Activated CD8-positive, alpha-beta memory T cell treated with anti-CD3 and anti-CD28 coated beads for 1 hour (primary cell): ENCODE measurements at regions not wholly inside any gene's neighbourhood (a gene's known extent, or its start where the extent isn't known, plus 50 kb on each side); places are given as distances from the start of the nearest gene placed in this dataset.

Experiments
- DNase-seq, 2 donors: peaks; one replicate each; pipeline ENCODE4 v3.0.0-alpha.2; 2020; ENCODE audit warnings: low read depth in 1 of 2; ENCODE audit errors: extremely low read depth in 1 of 2

DNA sequence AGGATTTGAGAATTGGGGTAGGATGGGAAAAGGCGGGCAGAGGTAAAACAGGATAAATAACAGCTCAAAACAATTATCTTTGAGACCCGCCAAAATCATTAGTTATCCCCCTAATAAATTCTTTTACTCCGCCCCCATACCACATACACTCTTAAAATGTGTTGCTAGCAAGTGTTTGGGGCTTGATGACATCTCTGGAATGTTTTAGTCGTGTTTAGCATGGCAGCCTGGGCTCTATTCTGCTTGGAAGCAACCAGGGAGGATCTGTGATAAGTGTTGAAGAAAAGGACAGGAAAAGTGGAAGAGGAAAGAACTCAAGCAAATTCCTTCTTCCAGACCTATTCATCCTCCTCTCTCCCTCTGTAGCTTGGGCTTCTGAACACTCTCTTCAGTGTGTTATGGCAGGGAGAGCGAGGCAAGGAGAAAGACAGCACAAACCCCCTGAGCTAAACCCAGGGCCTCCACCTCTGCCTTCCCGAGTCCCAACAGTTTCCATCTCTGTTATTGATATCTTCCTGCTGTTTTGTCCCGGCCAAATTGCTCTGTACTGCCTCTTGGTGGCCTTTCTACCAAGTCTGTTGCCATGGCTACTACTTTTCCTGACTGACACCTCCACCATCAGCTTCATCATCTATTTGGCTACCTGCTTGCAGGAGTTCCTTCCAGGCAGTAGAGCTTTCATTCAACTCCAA lies 135.8 kb downstream of the RPL22L1 start:
- no peak for DNase-seq

DNA sequence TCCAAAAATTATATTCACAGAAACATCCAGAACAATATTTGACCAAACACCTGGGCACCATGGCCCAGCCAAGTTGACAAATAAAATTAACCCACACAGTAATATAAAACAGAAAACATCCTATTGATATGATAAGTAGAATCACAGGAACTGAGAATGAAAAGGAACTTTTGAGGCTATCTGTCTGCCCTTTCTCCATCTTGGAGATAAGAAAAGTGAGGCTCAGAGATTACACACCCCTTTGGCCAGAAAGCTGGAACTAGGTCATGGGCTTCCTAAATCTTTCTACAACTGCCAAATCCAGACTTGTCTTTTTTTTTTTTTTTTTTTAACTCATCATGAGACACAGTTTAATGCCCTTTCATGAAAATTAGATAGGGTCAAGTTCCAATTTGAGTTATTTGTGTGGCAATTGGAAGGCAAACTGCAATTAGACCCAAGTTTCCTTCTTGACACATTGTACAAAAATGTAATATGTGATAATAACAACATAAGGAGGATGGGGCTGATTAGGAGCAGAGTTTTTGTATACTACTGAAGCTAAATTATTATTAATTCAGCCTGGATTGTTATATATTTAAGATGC lies 137.2 kb downstream of the RPL22L1 start:
- no peak for DNase-seq

DNA sequence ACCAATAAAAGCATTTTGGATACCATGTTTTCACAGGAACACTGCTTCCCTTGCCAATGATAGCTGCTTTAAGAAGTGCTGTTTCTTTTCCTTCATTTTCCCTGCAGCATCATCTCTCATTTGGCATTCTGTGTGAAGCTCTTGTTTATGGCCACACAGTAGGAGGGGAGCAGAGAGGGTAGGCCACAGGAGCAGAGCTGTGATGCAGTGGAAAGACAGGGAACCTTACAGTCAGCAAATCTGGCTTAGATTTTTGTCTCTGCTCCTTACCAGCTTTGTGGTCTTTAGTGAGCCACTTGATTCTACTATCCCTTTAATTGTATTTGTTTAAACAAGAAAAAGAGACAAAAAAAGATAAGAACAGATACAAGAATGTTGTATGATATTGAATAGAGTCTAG lies 138.7 kb downstream of the RPL22L1 start:
- no peak for DNase-seq

DNA sequence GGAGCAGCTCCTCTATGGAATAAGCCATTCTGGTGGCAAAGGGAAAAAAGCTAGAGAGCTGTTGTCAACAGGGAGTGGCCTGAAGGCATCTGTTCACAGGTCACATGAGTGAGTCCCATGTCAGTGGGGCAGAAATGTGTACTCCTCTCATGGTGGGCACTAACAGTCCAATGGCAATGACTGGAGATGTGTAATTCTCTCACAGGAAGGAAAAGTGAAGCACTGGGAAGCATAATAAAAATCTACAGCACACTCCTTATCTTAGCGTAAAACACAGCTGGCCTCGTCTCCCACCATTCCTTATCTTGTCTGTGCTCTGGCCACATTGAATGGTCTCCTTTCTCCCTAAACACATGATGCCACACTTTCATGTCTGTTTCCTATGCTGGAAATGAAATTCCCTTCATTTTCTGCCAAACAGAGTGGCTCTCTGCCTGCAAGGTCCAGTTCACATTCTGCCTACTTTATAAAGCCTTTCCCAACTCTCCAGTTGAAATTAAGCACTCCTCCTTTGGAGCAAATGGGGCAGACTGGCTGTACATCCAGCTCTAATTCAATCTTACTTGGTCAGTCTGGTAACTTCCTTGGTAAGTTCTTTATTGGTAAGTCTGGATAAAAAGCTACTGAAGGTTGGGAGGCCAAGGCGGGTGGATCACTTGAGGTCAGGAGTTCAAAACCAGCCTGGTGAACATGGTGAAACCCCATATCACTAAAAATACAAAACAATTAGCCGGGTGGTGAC lies 139.8 kb downstream of the RPL22L1 start:
- DNase-seq = no peak

DNA sequence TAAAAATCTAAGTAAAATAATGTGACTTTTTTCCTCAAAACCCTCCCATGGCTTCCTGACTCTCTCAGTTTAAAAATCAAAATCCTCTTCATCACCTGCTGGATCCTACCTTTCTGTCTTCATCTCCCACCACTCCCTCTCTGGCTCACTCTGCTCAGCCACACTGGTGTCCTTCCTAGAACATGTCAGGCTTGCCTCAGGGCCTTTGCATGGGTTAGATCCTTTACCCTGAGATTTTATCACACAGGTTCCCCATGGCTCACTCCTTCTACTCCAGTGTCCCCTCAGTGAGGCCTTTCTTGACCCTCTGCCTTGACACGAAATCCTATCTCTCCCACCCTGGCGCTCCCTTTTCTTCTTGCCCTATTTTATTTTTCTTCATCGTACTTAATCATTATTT lies 141.8 kb downstream of the RPL22L1 start:
- DNase-seq = no peak

DNA sequence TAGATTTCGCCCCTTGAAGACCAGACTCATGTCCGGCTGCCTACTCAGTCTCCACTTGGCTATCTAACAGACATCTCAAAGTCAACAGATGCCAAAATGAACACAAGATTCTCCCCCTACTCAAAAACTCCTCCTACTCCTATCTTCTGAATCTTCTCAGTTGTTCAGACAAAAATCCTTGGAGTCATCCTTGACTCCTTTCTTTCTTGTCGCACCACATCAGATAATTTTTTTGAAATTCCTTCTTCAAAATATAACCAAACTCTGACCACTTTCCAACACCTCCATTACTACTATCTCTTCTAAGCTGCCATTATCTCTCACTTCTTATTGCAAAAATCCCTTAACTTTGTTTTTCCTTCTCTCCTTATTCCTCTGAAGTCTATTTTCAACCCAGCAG lies 141.9 kb upstream of the SLC7A14 start:
- no peak for DNase-seq

DNA sequence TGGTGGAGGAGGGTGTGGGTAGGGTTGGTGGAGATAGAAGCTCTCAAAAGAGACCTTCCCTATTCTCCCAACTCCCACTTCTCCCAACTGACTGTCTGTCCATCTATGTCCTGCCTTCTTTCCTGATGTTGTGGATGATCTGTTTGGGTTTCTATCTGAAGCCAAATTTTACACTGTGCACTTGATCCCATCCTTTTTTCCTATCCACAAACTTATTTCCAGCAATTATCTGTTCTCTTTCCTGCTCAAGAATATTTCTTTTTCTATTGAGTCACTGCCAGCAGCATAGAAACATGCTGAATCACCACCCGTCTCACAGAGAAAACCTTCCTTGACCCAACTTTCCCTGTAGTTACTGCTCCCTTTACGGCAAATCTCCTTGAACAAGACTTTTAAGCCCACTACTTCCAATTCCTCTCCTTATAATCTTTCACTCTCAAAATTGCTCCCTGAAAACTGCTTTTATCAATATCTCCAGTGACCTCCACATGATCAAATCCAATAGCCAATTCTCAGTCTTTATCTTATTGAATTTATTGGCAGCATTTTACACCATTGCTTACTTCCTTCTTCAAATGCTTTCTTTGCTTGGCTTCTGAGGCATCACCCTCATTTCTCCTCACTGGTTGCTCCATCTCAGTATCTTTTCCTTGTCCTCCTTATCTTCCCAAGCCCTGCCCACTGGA lies 141.2 kb upstream of the SLC7A14 start:
- DNase-seq = no peak

DNA sequence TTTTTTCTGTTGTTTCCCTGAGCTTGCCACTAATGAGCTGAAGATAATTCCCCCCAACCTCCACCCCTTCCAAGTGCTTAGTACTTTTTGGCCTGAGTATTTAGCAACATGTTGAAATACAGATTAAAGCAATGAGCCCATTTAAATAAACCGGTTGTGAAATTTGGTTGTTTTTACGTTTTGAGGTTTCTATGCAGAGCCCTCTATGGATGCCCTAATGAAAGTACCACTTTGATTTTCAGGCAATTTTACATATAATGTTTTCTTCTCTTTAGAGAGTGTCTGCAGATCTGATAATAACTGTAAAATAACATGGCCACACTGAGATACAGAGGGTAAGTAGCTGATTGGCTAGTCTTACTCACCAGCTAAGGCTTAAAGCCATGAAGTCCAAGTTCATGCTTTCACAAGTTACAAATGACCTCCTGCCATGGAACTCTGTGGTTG lies 139.4 kb upstream of the SLC7A14 start:
- DNase-seq = no peak

DNA sequence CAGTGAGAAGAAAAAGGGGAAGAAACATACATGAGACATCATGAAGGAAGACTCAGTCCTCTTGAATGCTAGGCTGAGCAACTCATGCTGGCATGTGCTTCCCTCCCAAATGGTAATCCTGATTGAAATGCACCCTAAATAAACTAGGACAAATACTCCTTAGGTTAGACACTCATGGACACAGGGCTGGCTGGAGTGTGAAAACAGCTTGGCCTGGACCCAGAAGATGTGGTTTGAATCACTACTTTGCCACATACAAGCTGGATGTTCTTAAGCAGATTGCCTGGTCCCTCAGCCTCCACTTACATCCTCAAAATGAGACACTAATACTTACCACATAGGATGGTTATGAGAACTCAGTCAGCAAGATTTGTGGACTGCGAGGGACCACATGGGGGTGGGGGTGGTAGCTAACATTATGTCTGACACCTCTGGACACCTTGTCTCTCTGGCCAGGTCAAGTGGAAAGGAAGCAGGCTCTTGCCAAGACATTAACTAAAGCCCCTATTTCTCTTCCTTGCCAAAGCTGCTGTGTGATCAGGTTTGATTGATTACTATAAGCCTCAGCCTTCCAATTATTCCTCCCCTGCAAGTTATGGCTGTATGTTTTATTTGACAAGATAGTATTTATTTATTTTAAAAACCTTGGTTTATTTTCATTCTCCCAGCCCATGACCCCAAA lies 138.9 kb upstream of the SLC7A14 start:
- DNase-seq = no peak

DNA sequence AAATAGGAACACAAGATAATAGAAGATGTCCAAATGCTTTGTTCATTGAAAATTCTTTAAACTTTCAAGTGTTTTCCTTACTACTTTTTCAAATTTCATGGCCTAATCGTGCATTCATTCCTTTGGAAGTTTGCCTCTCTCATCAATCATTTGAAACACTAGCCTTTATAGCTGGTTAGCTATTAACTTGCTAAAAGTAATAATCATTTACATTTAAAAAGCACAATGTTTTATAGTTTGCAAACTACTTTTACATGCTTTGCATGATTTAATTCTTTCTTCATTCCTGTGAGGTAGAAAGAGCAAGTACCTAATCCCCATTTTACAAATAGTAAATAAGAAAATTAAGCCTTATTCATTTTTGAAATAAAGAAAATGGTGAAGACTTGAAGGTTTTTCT lies 137.4 kb upstream of the SLC7A14 start:
- no peak for DNase-seq

DNA sequence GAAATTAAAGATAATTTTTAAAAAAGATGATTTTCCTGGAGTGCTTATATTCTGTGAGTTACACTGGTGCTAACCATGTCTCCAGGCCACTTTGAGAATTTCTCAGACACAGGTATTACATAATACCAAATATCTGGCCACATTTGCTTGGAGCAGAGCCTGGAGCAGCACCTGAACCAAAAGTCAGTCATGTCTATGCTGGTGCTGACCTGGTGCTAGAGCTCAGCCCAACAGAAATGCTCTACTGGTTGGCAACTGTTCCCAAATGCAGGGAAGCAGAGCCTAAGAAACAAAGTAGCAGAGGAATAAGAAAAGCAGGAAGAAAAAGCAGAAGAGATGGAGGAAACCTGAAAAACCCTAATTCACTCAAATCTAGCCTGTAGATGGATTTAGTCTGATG lies 135.7 kb upstream of the SLC7A14 start:
- no peak for DNase-seq

DNA sequence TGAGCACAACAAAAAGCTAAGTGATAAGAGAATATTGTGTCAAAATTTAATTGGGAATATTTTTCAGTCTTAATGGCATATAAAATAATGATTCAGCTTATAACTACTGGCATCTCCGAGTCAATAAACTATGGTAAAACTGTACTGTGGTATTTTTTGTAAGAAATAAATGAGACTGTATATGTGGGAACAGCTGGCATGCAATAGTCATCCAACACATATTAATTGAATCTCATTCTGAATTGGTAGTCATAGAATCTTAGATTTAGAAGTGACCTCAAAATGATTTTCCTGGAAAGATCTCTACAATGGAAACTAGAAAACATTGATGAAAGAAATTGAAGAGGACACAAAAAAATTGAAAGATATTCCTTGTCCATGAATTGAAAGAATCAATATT lies 133.4 kb upstream of the SLC7A14 start:
- no peak for DNase-seq

DNA sequence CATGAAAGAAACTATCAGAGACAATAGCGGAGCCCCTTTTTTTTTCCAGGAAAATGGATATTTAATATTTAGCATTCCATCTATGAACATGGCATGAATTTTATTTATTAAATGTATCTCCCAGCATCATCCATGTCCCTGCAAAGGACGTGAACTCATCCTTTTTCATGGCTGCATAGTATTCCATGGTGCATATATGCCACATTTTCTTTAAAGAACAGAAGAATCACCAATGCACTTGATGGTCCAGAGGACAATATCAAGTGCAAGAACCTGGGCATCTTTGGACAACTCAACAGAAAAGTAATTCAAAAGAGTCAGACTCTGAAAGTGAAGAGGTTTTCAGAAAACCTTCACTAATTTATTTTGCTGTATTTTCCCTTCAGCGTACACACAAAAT lies 133.0 kb upstream of the SLC7A14 start:
- no peak for DNase-seq

DNA sequence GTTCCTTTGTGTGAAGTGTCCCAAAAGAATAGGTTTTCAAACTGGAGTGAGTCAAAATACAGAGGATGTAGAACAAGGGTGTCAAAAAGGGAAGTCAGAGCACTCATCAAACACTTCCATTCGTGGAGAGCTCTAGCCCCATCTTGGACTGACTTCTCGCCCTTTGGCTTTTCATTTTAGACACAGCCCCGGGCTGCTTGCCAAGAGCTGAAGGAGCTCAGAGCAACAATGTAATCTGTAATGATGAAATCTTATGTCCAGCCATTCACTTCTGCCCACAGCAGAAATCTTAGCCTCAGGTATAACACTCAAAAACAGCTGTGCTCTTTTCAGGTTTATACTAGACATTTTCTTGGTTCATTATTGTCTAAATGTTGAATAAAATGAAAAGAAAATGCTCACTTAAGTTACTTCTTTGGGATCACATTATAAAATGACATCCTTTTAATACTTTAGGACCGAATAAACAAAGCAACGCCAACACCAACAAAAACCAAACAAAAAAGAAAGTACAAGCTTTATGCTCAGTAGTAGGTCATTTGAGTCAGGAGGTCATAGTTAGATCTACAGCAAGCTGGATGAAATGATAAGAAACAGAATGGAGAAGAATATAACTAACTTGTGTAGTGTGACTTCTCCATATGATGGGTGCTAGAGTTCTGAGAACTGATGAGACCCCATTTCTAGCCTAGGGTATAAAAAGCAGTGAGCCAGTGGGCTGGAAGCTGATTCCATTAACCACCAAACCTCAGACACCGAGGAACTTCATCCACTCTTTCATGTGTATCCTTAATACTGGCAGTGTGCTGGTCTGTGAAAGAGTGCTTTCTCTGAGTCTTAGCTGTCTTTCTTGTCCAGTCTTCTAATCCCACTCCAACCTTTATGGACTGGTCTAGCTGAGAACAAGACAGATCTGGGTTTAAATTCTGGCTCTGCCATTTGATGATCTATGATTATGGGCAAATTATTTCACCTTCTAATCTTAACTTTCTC lies 131.8 kb upstream of the SLC7A14 start:
- DNase-seq = no peak

DNA sequence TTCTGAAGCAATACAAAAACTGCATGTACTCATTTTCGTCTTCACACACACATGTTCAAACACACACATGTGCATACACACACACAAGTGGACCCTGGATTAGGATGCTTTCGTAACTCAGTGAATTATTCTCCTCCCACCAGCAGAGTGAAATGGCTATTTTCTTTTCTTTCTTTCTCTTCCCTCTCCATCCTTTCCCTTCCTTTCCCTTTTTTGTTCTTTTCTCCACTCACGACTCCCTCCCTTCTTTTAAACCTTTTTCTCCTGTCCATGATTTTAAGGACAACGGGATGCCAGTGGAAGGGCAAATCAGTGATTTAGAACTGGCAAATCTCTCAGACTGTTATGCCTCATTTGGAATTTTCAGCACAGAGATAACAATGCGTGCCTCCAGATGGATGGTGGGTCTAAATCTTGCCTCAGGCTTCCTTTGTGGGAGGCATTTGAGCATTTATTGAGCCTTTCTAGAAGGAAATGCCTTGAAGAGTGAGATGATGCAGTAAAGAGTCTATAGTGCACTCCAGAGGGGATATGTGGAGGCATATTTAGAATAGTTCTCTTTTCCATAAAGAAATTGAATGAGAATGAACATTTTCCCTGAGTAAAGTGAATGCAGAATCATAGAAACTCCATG lies 130.4 kb upstream of the SLC7A14 start:
- no peak for DNase-seq

DNA sequence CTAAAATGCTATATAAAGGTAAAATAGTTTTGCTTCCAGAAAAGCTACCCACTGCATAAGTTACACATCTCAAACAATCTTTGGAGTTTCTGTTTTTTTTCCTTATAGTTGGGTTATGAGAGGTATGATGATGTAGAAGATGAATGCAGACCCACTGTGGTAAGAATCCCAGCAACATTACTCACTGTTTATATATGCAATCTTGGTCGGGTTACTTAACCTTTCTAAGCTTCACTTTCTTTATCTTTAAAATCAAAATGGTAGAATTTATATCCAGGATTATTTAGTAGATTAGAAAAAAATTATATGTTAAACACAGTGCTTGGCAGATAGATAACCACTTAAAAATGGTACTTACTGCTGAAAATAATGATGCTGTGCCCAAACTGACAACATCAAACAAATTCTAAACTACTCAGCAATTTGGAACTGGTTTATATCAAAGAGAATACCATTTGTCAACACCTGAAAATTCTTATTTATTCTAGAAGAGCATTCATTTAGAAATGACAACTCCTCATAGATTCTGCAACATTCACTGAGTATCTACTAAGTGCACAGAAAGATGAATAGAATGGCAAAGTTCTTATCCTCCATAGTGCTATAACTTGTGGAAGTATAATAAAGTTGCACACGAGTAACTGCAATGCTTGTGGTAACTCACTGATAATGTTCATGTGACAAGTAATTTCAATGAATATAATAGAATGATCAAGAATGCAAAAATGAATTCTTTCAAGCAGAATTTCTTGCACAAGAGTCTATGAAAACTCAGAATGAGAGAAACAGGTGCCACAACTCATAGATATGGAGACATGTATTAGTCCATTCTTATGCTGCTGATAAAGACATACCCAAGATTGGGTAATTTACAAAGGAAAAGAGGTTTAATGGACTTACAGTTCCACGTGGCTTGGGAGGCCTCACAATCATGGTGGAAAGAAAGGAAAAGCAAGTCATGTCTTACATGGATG lies 129.0 kb upstream of the SLC7A14 start:
- no peak for DNase-seq

DNA sequence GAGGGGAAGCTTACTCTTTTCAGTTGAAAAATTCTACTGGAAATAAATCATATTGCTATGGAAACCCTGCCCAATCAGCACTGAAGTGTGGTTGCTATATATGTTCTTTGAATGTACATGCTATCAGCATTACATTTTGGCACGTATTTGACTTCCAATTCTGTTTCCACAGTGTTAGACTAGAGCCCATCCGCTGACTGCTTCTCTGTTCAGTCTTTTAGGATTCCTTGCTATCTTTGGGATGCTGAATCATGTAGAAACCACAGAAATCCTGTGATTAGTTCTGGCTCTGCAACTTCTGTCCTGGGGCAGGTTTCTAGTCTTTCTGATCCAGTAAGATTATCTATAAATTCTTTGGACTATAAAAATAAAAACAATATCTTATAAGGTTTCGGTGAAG lies 128.2 kb upstream of the SLC7A14 start:
- DNase-seq = no peak

DNA sequence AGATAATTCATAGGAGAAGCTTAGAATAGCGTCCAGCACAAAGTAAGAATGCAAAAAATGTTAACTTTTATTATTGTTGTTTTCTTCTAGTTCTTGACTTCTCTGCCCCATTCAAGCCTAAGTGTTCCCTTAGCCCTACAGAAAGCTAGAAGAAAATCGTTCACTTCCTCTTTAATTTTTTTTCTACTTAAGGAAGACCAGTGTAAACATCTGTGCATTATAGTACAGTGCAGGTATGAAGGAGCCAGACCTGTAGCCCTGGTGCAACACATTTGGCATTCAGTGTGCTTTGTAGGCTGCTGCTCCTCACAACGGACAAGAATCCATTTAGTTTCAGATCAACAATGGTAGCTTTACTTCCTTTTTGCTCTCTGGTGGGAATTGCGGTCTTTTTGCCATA lies 127.8 kb upstream of the SLC7A14 start:
- no peak for DNase-seq
